GM21528 (cell line): ENCODE measurements at regions not wholly inside any gene's neighbourhood (a gene's known extent, or its start where the extent isn't known, plus 50 kb on each side); places are given as distances from the start of the nearest gene placed in this dataset.
"Not testable (repeated sequence)": the region's sequence is repeated elsewhere in the genome, so short reads cannot be mapped to it uniquely, and the experiment has no call there.

ENCODE experiments used
- ATAC-seq: cut with Tn5 transposase; IDR thresholded peaks from one replicate; pipeline ENCODE4 v1.9.1; 2021; ENCODE audit warnings: mild to moderate bottlenecking, moderate library complexity; ENCODE audit not compliant: unreplicated experiment, low FRiP score

DNA sequence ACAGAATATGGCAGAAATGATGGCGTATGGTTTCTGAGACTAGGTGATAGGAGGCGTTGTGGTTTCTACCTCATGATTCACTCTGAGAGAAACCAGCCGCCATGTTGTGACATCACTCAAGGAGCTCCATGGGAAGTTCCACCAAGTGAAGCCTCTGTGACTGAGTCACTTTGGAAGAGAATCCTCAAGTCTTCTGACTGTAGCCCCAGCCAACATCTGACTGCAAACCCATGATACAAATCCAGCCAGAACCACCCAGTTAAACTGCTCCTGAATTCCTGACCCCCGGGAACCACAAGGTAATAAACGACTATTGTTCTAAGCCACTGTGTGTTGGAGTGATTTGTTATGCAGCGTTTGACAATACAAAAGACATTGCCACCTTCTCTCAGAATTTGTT lies 91.1 kb upstream of the CARD11 start:
- ATAC-seq = no peak

DNA sequence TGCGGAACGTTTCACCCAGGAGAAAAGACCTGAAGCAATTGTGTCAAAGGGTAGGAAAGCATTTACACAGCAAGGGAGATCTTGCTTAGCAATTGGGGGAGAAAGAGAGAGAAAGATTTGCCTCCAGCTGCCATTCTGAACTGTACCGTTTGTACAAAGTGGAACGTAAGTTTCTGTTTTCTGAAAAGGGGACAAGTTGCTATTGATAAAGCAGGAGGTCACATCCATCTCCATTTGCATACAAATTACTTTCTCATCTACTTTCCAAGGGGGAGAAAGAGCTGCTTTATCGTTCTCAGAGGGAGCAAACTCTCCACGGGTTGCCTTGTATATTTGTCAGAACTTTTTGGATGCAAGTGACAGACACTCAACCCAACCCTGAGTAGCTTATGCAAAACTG lies 92.0 kb upstream of the CARD11 start:
- ATAC-seq = no peak

DNA sequence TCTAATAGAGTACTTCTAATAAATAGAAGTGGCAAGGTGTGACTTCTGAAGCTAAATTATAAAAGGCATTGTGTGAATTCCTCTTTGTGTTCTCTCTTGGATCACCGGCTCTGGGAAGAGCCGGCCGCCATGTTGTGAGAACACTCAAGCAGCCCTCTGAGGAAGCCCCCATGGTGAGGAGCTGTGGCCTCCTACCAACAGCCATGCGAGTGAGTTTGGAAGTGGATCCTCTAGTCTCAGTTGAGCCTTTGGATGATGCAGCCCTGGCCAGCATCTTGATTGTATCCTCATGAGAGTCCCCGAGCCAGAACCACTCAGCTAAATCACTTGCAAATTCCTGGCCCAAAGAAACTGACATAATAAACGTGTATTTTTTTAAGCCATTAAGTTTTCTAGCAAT lies 94.5 kb upstream of the CARD11 start:
- no peak for ATAC-seq

- ATAC-seq = no peak
These were observed 95.3 kb upstream of the CARD11 start for GRCh38 chr7:3138997-3139396.

DNA sequence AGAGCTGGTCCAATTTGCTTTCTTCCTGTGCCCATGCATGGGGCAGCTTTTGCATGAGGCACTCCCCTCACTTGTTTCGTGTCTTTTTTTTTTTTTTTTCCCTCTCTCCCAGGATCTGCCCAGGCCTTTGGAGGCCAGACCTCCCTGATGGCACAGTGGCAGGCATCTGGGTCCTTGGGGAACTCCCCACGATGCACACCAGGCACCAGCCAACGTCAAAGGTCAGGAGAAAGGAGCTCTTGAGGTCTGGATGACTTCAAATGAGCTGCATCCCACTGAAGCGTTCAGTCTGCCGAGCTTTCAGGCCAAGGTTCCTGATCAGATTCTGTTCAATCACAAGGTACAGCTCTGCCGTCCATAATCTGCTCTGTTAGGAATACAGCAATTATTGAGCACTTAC lies 97.2 kb upstream of the CARD11 start:
- no peak for ATAC-seq

- ATAC-seq = no peak
These were observed 97.7 kb upstream of the CARD11 start for GRCh38 chr7:3141326-3141725.

DNA sequence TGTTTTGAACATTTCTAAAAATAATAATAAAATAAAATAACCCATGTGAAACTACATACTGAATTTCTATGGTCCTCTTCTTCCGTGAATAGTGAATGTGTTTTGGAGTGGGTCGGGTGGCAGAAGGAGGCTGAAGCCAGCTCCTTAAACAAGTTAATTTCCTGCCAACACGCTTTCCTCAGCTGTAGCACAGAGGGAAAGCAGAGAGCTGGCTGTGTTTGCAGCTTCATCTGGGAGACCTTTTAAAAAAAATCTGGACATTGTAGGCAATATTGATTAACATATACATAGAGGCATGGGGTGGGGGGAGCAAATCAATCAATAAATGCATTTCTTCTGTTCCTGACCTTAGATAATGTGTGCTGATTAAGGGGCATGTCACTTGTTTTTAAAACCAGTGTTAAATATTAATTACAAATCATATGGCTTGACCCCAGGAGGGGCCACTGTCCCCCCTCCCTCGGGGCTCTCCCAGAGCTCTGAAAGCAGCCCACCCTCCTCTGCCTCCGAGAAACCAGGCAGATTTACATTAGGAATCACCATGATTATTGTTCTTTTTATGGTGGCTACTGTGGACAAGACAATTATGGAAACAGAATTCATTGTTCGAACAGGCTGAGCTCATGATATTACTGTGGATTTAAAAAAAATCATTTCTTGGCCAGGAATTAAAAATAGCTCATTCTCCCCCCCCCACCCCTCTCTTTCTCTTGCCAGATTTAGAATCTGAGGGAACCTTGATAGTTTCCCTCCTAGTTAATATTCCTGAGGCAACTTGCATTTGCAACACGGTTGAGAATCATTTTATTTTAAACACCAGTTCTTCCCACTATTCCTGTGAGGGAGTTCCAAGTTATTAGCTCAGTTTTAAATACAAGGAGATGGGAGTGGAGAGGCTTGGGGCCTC lies 100.5 kb upstream of the CARD11 start:
- ATAC-seq = no peak

- ATAC-seq = not testable (repeated sequence)
These were observed 101.1 kb upstream of the CARD11 start for GRCh38 chr7:3144776-3145125.

GRCh38 chr7:3146571-3147226 lies 103.0 kb upstream of the CARD11 start:
- no peak for ATAC-seq

DNA sequence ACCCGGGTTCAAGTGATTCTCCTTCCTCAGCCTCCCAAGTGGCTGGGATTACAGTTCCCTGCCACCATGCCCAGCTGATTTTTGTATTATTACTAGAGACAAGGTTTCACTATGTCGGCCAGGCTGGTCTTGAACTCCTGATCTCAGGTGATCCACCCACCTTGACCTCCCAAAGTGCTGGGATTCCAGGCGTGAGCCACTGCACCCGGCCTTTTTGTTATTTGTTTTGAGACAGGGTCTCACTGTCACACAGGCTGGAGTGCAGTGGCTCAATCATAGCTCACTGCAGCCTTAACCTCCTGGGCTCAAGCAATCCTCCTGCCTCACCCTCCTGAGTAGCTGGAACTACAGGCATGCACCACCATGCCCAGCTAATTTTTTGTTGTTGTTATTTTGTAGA lies 104.8 kb upstream of the CARD11 start:
- not testable (repeated sequence) for ATAC-seq

GRCh38 chr7:3149231-3149995 lies 105.7 kb upstream of the CARD11 start:
- ATAC-seq = no peak

DNA sequence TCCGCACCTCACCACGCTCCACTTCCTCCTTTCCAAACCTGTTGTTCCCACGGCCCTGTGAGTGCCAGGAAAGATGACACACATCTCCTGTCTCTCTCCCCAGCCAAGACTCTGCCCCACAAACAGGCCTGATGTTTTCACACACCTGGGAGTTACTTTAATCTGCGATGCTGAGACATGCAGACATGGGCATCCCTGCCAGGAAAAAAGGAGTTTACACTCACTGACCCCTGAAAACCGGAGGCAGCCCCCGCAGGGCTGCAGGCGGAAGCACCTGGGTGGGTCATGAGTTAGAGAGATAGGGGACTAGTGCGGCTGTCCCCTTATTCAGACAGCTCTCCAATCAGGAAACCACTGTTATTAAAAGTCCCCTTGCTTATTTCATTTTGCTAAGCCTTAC lies 106.4 kb upstream of the CARD11 start:
- no peak for ATAC-seq

DNA sequence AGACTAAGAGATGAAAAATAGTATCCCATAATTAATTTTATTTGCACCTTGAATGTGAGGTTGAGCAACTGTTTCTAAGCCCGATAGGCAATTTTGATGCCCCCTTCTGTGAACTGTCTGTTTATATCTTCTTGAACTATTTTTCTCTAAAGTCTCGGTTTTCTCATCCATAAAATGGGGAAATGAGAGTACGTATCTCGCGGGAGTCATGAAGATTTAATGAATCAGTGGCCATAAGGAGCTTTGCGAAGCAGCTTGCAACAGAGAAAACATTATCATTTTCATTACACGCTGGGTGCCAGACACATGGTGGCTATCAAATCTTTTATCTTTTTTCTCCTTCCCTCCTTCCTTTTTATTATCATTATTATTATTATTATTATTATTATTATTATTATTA lies 108.1 kb upstream of the CARD11 start:
- ATAC-seq = no peak

GRCh38 chr7:3152714-3153113 lies 109.0 kb upstream of the CARD11 start:
- no peak for ATAC-seq

DNA sequence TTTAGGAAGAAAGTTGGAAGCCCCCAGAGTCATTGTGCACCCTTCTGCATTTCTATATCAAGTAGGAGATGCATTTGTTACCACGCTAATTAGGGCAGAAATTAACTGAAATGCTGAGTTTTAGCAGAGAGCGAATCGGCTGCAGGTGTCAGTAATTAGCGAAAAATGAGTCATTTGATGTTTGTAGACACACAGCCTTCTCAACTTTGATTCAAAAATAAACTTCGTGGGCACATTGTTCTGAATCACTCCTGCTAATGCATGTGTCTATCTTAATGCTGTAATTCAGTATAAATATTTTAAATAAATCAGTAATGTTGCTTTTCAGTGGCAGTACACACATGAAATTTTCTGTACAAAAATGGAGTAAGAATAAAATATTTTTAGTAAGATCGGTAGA lies 109.5 kb upstream of the CARD11 start:
- ATAC-seq = no peak

DNA sequence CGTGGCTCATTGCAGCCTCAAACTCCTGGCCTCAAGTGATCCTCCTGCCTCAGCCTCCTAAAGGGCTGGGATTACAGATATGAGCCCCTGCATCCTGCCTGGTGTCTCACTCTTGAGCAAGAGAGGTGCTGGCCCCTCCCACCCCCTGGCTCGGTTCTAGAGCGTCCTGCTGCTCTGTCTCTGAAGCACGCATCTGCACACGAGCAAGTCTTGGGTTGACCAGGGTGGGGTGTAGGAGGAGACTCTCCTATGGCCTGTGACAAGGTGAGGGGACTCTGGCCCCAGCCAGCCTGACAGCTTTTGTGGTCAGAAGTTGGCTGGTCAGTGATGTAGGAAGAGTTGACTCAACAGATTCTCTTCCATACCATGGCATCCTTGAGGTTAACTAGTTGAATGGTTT lies 110.7 kb upstream of the CARD11 start:
- ATAC-seq = no peak

- no peak for ATAC-seq
These were observed 111.3 kb upstream of the CARD11 start for GRCh38 chr7:3154881-3155494.

DNA sequence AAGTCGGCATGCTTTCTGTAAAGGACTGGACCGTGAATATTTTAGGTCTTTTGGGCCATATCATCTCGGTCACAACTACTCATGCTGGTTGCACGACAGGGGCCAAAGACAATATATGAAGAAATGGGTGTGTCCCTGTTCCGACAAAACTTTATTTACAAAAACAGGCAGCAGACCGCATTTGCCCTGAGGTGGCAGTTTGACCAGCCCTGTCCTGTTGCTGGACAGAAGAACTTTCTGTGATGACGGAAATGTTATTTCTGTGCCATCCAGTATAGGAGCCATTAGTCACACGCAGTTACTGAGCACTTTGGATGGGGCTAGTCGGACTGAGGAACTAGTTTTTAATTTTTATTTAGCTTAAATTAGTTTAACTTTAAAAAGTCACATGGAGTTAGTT lies 112.8 kb upstream of the CARD11 start:
- ATAC-seq = no peak

GRCh38 chr7:3157566-3158287 lies 114.1 kb upstream of the CARD11 start:
- ATAC-seq = no peak

DNA sequence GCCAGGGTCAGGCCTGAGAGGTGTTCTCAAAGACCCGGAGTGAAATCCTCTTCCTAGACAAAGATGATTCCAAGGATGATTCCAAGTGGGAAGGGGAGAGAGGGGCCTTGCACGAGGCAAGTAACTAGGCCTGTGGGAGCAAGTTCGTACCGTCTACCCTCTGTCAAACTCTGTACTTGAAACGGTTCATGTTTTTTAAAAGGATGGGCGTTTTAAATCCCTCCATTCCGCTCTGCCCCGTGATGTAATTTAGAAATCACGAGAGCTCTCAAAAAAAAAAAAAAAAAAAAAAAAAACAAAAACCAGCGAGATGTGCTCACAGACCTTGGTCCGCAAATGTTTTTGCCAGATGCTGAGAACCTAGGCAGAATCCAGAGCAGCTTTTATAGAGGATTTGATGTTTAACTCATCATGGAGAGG lies 114.7 kb upstream of the CARD11 start:
- no peak for ATAC-seq
